ENCODE measurements at regions not wholly inside any gene's neighbourhood (a gene's known extent, or its start where the extent isn't known, plus 50 kb on each side); places are given as distances from the start of the nearest gene placed in this dataset.

GRCh38 chr4:85367815-85368214, 107.1 kb upstream of the ARHGAP24 start:
- Mint-ChIP-seq H3K36me3 (ENCODE audit: insufficient read depth, unreplicated experiment) (no peaks in the 10 kb centered on the region), H3K9me3 (ENCODE audit: unreplicated experiment) (no peaks in the 10 kb centered on the region), H3K4me3 (ENCODE audit: unreplicated experiment) (no peak overlapping the region), H3K4me1 (ENCODE audit: low read depth, unreplicated experiment) (no peaks in the 10 kb centered on the region), H3K27me3 (ENCODE audit: insufficient read depth, unreplicated experiment) (peaks cover 6% of the 10 kb centered on the region), H3K27ac (ENCODE audit: unreplicated experiment) (no peak overlapping the region)
- Histone ChIP-seq H3K36me3 (ENCODE audit: control insufficient read depth, insufficient read depth, low read length) (no peaks in the 10 kb centered on the region), H3K9me3 (no peaks in the 10 kb centered on the region), H3K27me3 (replicated peaks; ENCODE audit: control insufficient read depth, insufficient read depth, low read length) (no peaks in the 10 kb centered on the region), H3K4me3 (ENCODE audit: low read depth, low read length) (no peak overlapping the region), H3K4me1 (no peaks in the 10 kb centered on the region)
- CTCF ChIA-PET: no interaction called here
- intact Hi-C loops (cut with micrococcal nuclease; ENCODE audit: unreplicated experiment): no loop called here
- no peak for TF ChIP-seq CTCF (IDR thresholded peaks at IDR 0.05; ENCODE audit: insufficient read depth in 1 of 2, low read depth in 1 of 2, low read length in 1 of 2, severe bottlenecking in 1 of 2, unreplicated experiment in 1 of 2)
- POLR2A ChIA-PET: no interaction called here
- DNase-seq: no peak
- BruUV-seq (replicated peaks): no TSS peak

- CTCF ChIA-PET: no interaction called here
- H3K27me3 ChIP-seq (replicated peaks; ENCODE audit: control insufficient read depth, insufficient read depth, low read length): no peaks in the 10 kb centered on the region
- Mint-ChIP-seq H3K27me3 (ENCODE audit: insufficient read depth, unreplicated experiment) (peaks cover 7% of the 10 kb centered on the region), H3K36me3 (ENCODE audit: insufficient read depth, unreplicated experiment) (no peaks in the 10 kb centered on the region), H3K4me1 (ENCODE audit: low read depth, unreplicated experiment) (no peaks in the 10 kb centered on the region), H3K9me3 (ENCODE audit: unreplicated experiment) (no peaks in the 10 kb centered on the region), H3K27ac (ENCODE audit: unreplicated experiment) (no peak overlapping the region), H3K4me3 (ENCODE audit: unreplicated experiment) (no peak overlapping the region)
- H3K4me3 ChIP-seq (ENCODE audit: low read depth, low read length): no peak overlapping the region
- POLR2A ChIA-PET: no interaction called here
- no peaks in the 10 kb centered on the region for H3K36me3 ChIP-seq (ENCODE audit: control insufficient read depth, insufficient read depth, low read length)
- intact Hi-C loops (cut with micrococcal nuclease; ENCODE audit: unreplicated experiment): no loop called here
- H3K4me1 ChIP-seq: no peaks in the 10 kb centered on the region
- no TSS peak for BruUV-seq (replicated peaks)
- no peak for DNase-seq
- no peaks in the 10 kb centered on the region for H3K9me3 ChIP-seq
- TF ChIP-seq CTCF (IDR thresholded peaks at IDR 0.05; ENCODE audit: insufficient read depth in 1 of 2, low read depth in 1 of 2, low read length in 1 of 2, severe bottlenecking in 1 of 2, unreplicated experiment in 1 of 2): no peak
Measured at GRCh38 chr4:85368240-85368639, 106.7 kb upstream of the ARHGAP24 start.

- Histone ChIP-seq H3K9me3 (no peaks in the 10 kb centered on the region), H3K36me3 (ENCODE audit: control insufficient read depth, insufficient read depth, low read length) (no peaks in the 10 kb centered on the region), H3K27me3 (replicated peaks; ENCODE audit: control insufficient read depth, insufficient read depth, low read length) (no peaks in the 10 kb centered on the region), H3K4me3 (ENCODE audit: low read depth, low read length) (no peak overlapping the region), H3K4me1 (no peaks in the 10 kb centered on the region)
- H3K36me3 Mint-ChIP-seq (ENCODE audit: insufficient read depth, unreplicated experiment): no peaks in the 10 kb centered on the region
- no TSS peak for BruUV-seq (replicated peaks)
- DNase-seq: no peak
- H3K9me3 Mint-ChIP-seq (ENCODE audit: unreplicated experiment): no peaks in the 10 kb centered on the region
- H3K4me1 Mint-ChIP-seq (ENCODE audit: low read depth, unreplicated experiment): no peaks in the 10 kb centered on the region
- no peak overlapping the region for H3K4me3 Mint-ChIP-seq (ENCODE audit: unreplicated experiment)
- ChIA-PET POLR2A (no interaction called here), CTCF (no interaction called here)
- peaks cover 9% of the 10 kb centered on the region for H3K27me3 Mint-ChIP-seq (ENCODE audit: insufficient read depth, unreplicated experiment)
- intact Hi-C loops (cut with micrococcal nuclease; ENCODE audit: unreplicated experiment): no loop called here
- no peak overlapping the region for H3K27ac Mint-ChIP-seq (ENCODE audit: unreplicated experiment)
- TF ChIP-seq CTCF (IDR thresholded peaks at IDR 0.05; ENCODE audit: insufficient read depth in 1 of 2, low read depth in 1 of 2, low read length in 1 of 2, severe bottlenecking in 1 of 2, unreplicated experiment in 1 of 2): no peak
Measured at GRCh38 chr4:85368932-85369331, 106.0 kb upstream of the ARHGAP24 start.

Data from Caco-2 (cell line).